WERI-Rb-1 (cell line): ENCODE measurements at regions not wholly inside any gene's neighbourhood (a gene's known extent, or its start where the extent isn't known, plus 50 kb on each side); places are given as distances from the start of the nearest gene placed in this dataset.

Experiments used
- DNase-seq: peaks from one replicate; pipeline ENCODE4 v3.0.0-alpha.2; 2020
- H3K27ac ChIP-seq: fragments of 250-450 bp; sonication (Bioruptor Pico); 2 replicates; pipeline ENCODE4 v1.5.1; 2020; ENCODE audit warnings: mild to moderate bottlenecking, moderate library complexity
- H3K27me3 ChIP-seq: fragments of 250-450 bp; sonication (Bioruptor Pico); 2 replicates; pipeline ENCODE4 v1.5.1; 2021; ENCODE audit warnings: mild to moderate bottlenecking, low read depth, moderate library complexity; ENCODE audit not compliant: insufficient read depth, severe bottlenecking
- H3K36me3 ChIP-seq: fragments of 250-450 bp; sonication (Bioruptor Pico); 2 replicates; pipeline ENCODE4 v1.5.1; 2020; ENCODE audit warnings: mild to moderate bottlenecking, moderate library complexity
- H3K4me3 ChIP-seq: 2 replicates; pipeline ENCODE4 v1.5.1; 2011; ENCODE audit warnings: low read depth, mild to moderate bottlenecking, control low read depth, low read length
- H3K9me3 ChIP-seq: fragments of 250-450 bp; sonication (Bioruptor Pico); 2 replicates; pipeline ENCODE4 v1.5.1; 2021; ENCODE audit warnings: mild to moderate bottlenecking, moderate library complexity; ENCODE audit not compliant: severe bottlenecking
- TF ChIP-seq, protein P1 (sequence below): IDR thresholded peaks from 2 replicates; pipeline ENCODE4 v1.5.1; 2011; ENCODE audit warnings: low read depth, mild to moderate bottlenecking, control low read depth, inconsistent platforms, low read length

GRCh38 chr3:127038923-127039581 lies 56.1 kb downstream of the PLXNA1 start:
- DNase-seq, result no peak

GRCh38 chr3:127039719-127040118 lies 56.8 kb downstream of the PLXNA1 start:
- Histone ChIP-seq H3K27ac (no peak overlapping the region), H3K4me3 (no peak overlapping the region), H3K36me3 (peaks cover 3% of the 10 kb centered on the region; the same call in 1 of the 2 replicates), H3K9me3 (no peaks in the 10 kb centered on the region), H3K27me3 (no peaks in the 10 kb centered on the region)
- DNase-seq, result no peak
- TF ChIP-seq, protein P1, sequence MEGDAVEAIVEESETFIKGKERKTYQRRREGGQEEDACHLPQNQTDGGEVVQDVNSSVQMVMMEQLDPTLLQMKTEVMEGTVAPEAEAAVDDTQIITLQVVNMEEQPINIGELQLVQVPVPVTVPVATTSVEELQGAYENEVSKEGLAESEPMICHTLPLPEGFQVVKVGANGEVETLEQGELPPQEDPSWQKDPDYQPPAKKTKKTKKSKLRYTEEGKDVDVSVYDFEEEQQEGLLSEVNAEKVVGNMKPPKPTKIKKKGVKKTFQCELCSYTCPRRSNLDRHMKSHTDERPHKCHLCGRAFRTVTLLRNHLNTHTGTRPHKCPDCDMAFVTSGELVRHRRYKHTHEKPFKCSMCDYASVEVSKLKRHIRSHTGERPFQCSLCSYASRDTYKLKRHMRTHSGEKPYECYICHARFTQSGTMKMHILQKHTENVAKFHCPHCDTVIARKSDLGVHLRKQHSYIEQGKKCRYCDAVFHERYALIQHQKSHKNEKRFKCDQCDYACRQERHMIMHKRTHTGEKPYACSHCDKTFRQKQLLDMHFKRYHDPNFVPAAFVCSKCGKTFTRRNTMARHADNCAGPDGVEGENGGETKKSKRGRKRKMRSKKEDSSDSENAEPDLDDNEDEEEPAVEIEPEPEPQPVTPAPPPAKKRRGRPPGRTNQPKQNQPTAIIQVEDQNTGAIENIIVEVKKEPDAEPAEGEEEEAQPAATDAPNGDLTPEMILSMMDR, result no peak

More at GRCh38 chr3:127038923-127039581, 56.1 kb downstream of the PLXNA1 start:
- TF ChIP-seq, protein P1, result no peak
- no peak overlapping the region for H3K27ac ChIP-seq
- no peaks in the 10 kb centered on the region for H3K9me3 ChIP-seq
- peaks cover 6% of the 10 kb centered on the region; the same call in 1 of the 2 replicates for H3K36me3 ChIP-seq
- no peaks in the 10 kb centered on the region for H3K27me3 ChIP-seq
- H3K4me3 ChIP-seq, result no peak overlapping the region

- Histone ChIP-seq H3K27me3 (no peaks in the 10 kb centered on the region), H3K36me3 (no peaks in the 10 kb centered on the region), H3K27ac (no peak overlapping the region), H3K9me3 (no peaks in the 10 kb centered on the region), H3K4me3 (no peak overlapping the region)
- no peak for DNase-seq
- TF ChIP-seq, protein P1, result no peak
Observed at GRCh38 chr3:127040216-127040615, 57.3 kb downstream of the PLXNA1 start.

DNA sequence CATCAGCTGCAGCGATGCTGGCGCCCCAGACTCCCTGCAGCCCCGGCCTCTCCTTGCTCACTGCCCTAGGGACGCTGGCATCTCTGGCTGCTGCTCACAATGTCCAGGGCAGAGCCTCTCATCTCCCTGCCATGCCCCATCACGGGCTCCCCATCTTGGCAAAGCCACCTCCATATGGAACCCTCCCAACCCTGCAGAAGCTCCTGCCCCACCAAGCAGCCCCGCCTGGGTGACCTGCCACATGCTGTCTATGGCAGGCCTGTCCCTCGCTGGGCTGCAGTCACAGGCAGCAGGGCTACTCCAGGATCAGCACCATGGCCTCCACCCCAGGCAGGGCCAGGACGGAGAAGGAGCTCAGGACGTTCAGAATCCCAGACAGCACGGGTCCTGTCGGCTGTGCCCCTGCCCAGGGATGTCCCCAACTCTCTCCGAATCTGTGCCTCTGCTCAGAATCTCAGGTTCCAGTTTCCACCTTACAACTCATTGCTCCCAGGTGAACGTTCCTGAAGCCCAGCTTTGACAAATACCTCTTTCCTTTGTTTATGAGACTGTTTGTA lies 58.4 kb downstream of the PLXNA1 start:
- H3K9me3 ChIP-seq, result no peaks in the 10 kb centered on the region
- no peak overlapping the region for H3K27ac ChIP-seq
- H3K4me3 ChIP-seq, result no peak overlapping the region
- TF ChIP-seq, protein P1, result no peak
- H3K27me3 ChIP-seq, result no peaks in the 10 kb centered on the region
- no peak for DNase-seq
- no peaks in the 10 kb centered on the region for H3K36me3 ChIP-seq

DNA sequence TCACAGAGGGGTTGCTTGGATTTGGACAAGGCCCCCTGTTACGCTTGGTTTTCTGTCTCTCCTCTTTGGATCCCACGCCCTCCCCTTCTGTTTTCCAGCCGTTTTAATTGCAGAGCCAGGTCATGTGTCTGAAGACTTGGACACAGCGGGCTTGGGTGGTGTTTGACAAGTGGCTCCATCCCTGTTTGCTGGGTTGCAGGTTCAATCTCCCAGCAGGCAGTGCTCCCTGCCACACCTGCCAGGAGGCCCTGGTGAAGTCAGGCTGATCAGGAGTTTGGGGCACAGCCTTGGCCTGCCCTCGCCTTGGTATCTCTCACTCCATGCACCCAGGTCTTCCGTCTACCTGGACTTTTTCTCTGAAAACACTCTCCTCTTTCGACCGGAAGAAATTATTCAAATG lies 59.0 kb downstream of the PLXNA1 start:
- no peak for DNase-seq
- no peaks in the 10 kb centered on the region for H3K36me3 ChIP-seq
- H3K4me3 ChIP-seq, result no peak overlapping the region
- H3K9me3 ChIP-seq, result no peaks in the 10 kb centered on the region
- H3K27me3 ChIP-seq, result no peaks in the 10 kb centered on the region
- TF ChIP-seq, protein P1, result no peak
- H3K27ac ChIP-seq, result no peak overlapping the region
